Activated CD8-positive, alpha-beta T cell treated with anti-CD3 and anti-CD28 coated beads, Interleukin-2, amount 10 ng/mL, durations not matched to agents 7 days and 5 days (primary cell): ENCODE measurements at regions not wholly inside any gene's neighbourhood (a gene's known extent, or its start where the extent isn't known, plus 50 kb on each side); places are given as distances from the start of the nearest gene placed in this dataset.

Experiments
- ATAC-seq: fragments of 150-1000 bp; cut with Tn5 transposase; one replicate; pipeline ENCODE4 v1.10.0; 2021; ENCODE audit warnings: moderate library complexity
- CTCF ChIA-PET: fragments of 350-600 bp; sonication (Branson Sonifier 250); formaldehyde crosslinking; loops from one replicate; lab custom pipeline; 2021; ENCODE audit warnings: antibody characterized with exemption; lab: Charles Lee
- POLR2A ChIA-PET: fragments of 350-600 bp; sonication (Branson Sonifier 250); formaldehyde crosslinking; loops from one replicate; lab custom pipeline; 2021; ENCODE audit warnings: antibody characterized with exemption; lab: Charles Lee
- DNase-seq: peaks from one replicate; pipeline ENCODE4 v3.0.0-alpha.2; 2020
- H3K27ac Mint-ChIP-seq: one replicate; pipeline ENCODE4 v1.8.0; 2021; ENCODE audit warnings: mild to moderate bottlenecking, mixed read lengths
- H3K27me3 Mint-ChIP-seq: one replicate; pipeline ENCODE4 v1.8.0; 2021; ENCODE audit warnings: low read depth, mixed read lengths
- H3K36me3 Mint-ChIP-seq: one replicate; pipeline ENCODE4 v1.8.0; 2021; ENCODE audit warnings: low read depth, mixed read lengths
- H3K4me1 Mint-ChIP-seq: one replicate; pipeline ENCODE4 v1.8.0; 2021; ENCODE audit warnings: low read depth, mixed read lengths
- H3K4me3 Mint-ChIP-seq: one replicate; pipeline ENCODE4 v1.8.0; 2021; ENCODE audit warnings: mild to moderate bottlenecking, mixed read lengths
- H3K9me3 Mint-ChIP-seq: one replicate; pipeline ENCODE4 v1.8.0; 2022; ENCODE audit warnings: mixed read lengths; ENCODE audit not compliant: insufficient read depth

DNA sequence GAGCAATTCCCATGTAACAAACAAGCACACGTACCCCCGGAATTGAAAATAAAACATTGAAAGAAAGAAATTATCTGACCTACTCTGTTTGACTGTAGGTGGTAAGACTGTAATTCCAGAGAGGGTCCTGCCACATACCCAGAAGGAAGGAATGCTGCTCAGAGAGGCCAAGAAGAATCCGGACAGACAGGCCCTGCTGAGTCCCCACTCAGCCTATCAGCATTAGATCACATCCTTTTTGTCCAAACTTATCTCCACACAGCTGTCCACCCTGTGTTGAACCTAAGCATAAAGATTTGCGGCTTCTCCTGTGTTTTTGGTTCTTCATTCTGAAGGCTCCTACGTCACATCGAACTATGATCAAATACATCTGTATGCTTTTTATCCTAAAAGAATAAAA is 591.9 kb downstream of the QKI start:
- no peak overlapping the region for H3K27ac Mint-ChIP-seq
- no peaks in the 10 kb centered on the region for H3K9me3 Mint-ChIP-seq
- H3K36me3 Mint-ChIP-seq, result no peaks in the 10 kb centered on the region
- no peak overlapping the region for H3K4me3 Mint-ChIP-seq
- POLR2A ChIA-PET, result no interaction called here
- no peak for DNase-seq
- no peaks in the 10 kb centered on the region for H3K4me1 Mint-ChIP-seq
- CTCF ChIA-PET, result no interaction called here
- H3K27me3 Mint-ChIP-seq, result no peaks in the 10 kb centered on the region
- ATAC-seq, result no peak

DNA sequence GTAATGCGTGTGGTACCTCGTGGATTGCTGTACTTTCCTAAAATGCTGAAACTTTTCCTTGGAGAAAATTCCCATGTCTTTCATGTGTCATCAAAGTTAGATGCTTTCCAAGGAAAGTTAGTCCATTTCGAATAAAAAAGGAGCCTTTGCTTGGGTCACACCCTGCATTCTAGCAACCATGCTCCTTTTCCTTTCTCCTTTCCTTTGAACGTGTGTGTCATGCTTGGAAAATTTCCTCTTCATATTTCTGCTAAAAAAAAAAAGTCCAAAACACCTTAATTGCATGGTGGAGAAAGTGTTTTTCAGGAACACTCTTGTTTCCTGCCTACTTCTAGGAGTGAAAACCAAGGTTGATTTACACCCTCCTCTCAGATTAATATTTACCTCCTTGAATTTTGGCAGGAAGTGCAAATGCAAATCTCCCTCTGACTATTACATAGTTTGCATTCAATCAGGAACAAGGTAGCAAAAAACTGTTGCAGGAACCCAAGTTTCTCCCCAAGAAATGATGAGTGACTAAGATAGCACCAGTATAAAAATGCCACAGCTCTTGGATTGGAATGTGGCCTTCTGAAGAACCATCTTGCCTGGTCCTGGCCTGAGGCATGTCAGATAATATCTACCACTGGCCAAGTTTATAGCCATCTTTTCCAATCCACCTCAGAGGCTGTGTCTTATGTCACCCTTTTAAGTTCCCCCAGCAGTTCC is 590.6 kb downstream of the QKI start:
- no peaks in the 10 kb centered on the region for H3K36me3 Mint-ChIP-seq
- no peak overlapping the region for H3K27ac Mint-ChIP-seq
- H3K4me3 Mint-ChIP-seq, result no peak overlapping the region
- no peaks in the 10 kb centered on the region for H3K9me3 Mint-ChIP-seq
- no peak for DNase-seq
- ChIA-PET POLR2A (no interaction called here), CTCF (no interaction called here)
- no peaks in the 10 kb centered on the region for H3K27me3 Mint-ChIP-seq
- H3K4me1 Mint-ChIP-seq, result no peaks in the 10 kb centered on the region
- ATAC-seq, result no peak

DNA sequence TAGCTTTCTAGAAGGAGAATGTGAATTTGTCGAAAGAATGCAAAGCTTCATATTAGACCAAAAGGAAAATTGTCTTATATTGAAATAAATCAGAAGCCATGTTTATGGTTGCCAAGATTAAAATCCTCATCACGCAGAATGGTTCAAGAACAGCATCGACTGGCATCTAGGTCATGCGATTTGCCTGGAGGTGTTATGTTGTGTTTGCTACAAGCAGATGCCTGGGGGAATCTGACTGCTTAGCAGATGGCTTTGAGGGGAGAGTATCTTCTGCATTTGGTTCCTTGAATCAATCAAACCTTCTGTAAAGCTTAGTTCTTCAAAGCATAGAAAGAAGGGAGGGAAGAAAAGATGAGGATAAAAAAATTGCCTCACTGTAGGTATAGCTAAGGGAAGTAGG is 585.8 kb downstream of the QKI start:
- no peaks in the 10 kb centered on the region for H3K4me1 Mint-ChIP-seq
- CTCF ChIA-PET, result no interaction called here
- POLR2A ChIA-PET, result no interaction called here
- ATAC-seq (no peak), DNase-seq (no peak)
- no peak overlapping the region for H3K27ac Mint-ChIP-seq
- H3K4me3 Mint-ChIP-seq, result no peak overlapping the region
- no peaks in the 10 kb centered on the region for H3K27me3 Mint-ChIP-seq
- H3K36me3 Mint-ChIP-seq, result no peaks in the 10 kb centered on the region
- H3K9me3 Mint-ChIP-seq, result no peaks in the 10 kb centered on the region

DNA sequence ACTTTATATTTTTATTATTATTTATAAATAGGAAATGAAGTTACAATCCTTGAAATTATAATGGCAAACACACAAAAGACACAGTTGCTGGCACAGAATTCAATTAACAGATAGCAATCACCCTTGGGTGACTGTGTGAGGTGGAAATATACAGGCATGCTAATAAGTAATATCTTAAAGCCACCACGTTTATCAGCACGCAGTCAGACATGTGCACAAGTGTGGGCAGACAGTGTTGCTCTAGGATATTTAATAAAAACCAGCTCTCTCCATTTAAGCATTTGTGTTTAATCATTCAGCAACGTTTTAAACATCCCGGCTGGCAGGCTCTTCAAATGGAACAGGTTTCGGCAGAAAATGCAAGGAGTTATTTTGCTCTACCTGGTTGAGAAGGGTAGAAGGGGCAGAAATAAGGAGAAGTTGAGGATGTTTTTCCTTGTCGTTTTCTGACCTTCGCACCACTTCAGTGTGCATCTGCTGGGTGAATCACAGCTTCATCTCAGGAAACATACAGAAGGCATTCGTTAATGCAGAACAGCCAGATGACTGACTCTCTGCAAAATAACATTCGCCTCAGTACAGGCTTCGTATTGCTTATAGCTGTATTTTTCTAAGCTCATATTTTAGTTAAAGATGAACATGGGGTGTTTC is 585.1 kb downstream of the QKI start:
- no peak overlapping the region for H3K4me3 Mint-ChIP-seq

DNA sequence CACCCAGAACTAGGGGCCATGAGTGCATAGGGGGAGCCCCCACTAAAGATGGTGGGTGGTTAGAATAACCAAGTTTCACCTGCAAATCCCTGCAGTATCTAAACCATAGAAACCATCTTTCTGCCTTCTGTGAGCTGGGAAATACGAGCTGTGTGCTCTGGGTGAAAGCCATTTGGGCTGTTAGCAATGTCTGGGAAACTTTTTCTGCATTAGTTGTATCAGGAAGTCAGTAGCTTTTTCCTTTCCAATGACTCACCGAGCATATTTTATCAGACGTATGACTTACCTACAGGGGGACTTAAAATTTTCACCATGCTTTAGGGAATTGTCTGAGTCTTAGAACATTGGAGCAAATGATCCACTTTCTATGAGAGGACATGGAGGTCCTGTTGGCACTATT is 584.0 kb downstream of the QKI start:
- no peak overlapping the region for H3K27ac Mint-ChIP-seq
- no peaks in the 10 kb centered on the region for H3K36me3 Mint-ChIP-seq
- ChIA-PET CTCF (no interaction called here), POLR2A (no interaction called here)
- no peaks in the 10 kb centered on the region for H3K4me1 Mint-ChIP-seq
- H3K9me3 Mint-ChIP-seq, result no peaks in the 10 kb centered on the region
- ATAC-seq (no peak), DNase-seq (no peak)
- H3K27me3 Mint-ChIP-seq, result no peaks in the 10 kb centered on the region
- no peak overlapping the region for H3K4me3 Mint-ChIP-seq

More for the DNA sequence above, 585.1 kb downstream of the QKI start:
- Mint-ChIP-seq H3K36me3 (no peaks in the 10 kb centered on the region), H3K27me3 (no peaks in the 10 kb centered on the region), H3K9me3 (no peaks in the 10 kb centered on the region), H3K4me1 (no peaks in the 10 kb centered on the region), H3K27ac (no peak overlapping the region)
- ATAC-seq (no peak), DNase-seq (no peak)
- CTCF ChIA-PET, result no interaction called here
- POLR2A ChIA-PET, result no interaction called here

DNA sequence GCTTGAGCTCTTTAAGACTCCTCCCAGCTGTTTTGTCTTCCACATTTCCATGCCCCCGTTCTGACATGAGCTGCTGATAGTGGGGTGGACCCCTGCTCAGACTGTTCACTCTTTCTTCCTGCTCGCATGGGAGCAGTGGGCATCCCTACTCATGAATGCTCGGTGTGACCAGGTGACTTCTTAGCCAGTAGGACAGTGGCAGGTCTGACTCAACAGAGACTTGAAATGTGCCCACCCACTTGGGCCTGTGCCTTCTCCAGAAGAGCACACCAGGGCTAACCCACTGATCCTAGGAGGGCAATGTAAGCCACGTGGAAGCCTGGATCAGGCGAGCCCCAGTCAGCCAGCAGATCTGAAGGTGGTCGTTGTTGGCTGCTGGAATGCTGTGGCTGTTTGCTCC is 582.0 kb downstream of the QKI start:
- Mint-ChIP-seq H3K27me3 (no peaks in the 10 kb centered on the region), H3K9me3 (no peaks in the 10 kb centered on the region), H3K27ac (no peak overlapping the region), H3K4me3 (no peak overlapping the region), H3K36me3 (no peaks in the 10 kb centered on the region), H3K4me1 (no peaks in the 10 kb centered on the region)
- ChIA-PET CTCF (no interaction called here), POLR2A (no interaction called here)
- ATAC-seq (no peak), DNase-seq (no peak)

DNA sequence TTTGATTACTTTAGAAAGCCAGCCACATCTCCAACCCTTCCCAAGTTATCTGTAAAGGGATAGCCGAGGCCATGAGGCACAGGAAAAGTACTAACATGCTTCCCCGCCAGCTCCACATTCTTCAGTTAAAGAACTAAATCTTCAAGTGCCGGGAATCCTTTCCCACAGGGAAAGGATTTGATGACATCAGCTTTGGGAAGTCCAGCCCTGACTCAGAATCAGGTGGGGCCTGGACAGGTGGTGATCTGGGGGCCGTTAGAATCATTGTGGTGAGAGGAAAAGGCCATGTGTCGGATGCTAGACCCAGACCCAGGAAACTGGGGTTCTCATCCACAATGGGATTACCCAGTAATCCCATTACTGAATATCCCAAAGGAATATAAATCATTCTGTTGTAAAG is 580.0 kb downstream of the QKI start:
- CTCF ChIA-PET, result no interaction called here
- ATAC-seq, result no peak
- no peaks in the 10 kb centered on the region for H3K9me3 Mint-ChIP-seq
- no peak overlapping the region for H3K4me3 Mint-ChIP-seq
- H3K36me3 Mint-ChIP-seq, result no peaks in the 10 kb centered on the region
- no peak overlapping the region for H3K27ac Mint-ChIP-seq
- DNase-seq, result no peak
- no peaks in the 10 kb centered on the region for H3K4me1 Mint-ChIP-seq
- POLR2A ChIA-PET, result no interaction called here
- no peaks in the 10 kb centered on the region for H3K27me3 Mint-ChIP-seq

DNA sequence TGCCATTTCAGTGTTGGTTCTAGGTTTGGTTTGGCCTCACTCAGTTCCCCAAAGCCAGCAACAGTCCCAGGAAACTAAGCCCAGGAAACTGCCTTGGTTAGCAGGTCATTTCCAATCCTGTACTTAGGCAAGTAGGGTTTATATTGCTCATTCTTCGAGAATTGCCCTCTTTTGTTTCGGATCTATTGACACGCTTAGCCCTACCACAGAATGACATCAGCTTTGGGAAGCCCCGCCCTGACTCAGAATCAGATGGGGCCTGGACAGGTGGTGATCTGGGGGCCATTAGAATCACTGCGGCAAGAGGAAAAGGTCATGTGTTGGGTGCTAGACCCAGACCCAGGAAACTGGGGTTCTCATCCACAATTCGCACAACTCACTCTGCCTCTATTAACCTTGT is 578.2 kb downstream of the QKI start:
- CTCF ChIA-PET, result no interaction called here
- no peak for ATAC-seq

DNA sequence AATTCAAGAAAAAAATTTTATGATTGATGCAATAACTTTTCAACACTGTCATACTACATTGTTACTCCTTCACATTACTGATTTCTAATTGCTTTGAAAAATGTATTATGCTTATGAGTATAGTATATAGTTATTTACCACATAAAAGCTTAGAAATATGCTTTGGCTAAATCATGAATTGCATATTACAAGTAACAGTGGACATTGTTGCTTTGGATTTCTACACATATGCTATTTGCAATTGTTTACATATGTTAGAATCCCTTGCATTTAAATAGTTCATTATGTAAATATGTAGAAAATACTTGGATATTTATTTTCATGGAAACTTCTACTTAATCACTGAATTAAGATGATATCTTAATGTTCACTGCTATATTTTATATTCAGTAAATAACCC is 577.5 kb downstream of the QKI start:
- no peaks in the 10 kb centered on the region for H3K36me3 Mint-ChIP-seq
- ChIA-PET CTCF (no interaction called here), POLR2A (no interaction called here)
- H3K9me3 Mint-ChIP-seq, result no peaks in the 10 kb centered on the region
- no peaks in the 10 kb centered on the region for H3K27me3 Mint-ChIP-seq
- H3K27ac Mint-ChIP-seq, result no peak overlapping the region
- ATAC-seq, result no peak
- no peak for DNase-seq
- no peak overlapping the region for H3K4me3 Mint-ChIP-seq
- no peaks in the 10 kb centered on the region for H3K4me1 Mint-ChIP-seq

More for the DNA sequence above, 578.2 kb downstream of the QKI start:
- H3K27me3 Mint-ChIP-seq, result no peaks in the 10 kb centered on the region
- H3K9me3 Mint-ChIP-seq, result no peaks in the 10 kb centered on the region
- H3K36me3 Mint-ChIP-seq, result no peaks in the 10 kb centered on the region
- H3K27ac Mint-ChIP-seq, result no peak overlapping the region
- no peak for DNase-seq
- no peaks in the 10 kb centered on the region for H3K4me1 Mint-ChIP-seq
- POLR2A ChIA-PET, result no interaction called here
- H3K4me3 Mint-ChIP-seq, result no peak overlapping the region

DNA sequence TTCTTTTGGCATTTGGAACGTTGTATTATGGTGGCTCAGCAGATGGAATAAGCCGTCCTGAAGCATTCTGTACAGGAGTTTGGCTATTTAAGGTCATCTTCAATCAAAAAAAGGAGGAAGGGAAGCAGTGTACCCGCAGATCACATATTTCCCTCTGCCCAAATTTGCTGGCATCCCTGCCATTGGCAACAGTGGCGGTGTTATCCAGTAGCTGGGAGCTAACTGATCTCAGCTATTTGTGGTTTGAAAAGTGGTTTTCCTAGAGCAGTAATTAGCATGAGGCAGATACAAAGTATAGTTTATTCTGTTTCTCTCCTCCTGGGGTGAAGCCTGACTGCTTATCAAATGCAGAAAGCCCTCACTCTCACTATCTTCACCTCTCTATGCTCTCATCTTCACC is 576.8 kb downstream of the QKI start:
- ChIA-PET CTCF (no interaction called here), POLR2A (no interaction called here)
- Mint-ChIP-seq H3K27me3 (no peaks in the 10 kb centered on the region), H3K4me1 (no peaks in the 10 kb centered on the region), H3K36me3 (no peaks in the 10 kb centered on the region), H3K4me3 (no peak overlapping the region), H3K27ac (no peak overlapping the region), H3K9me3 (no peaks in the 10 kb centered on the region)
- DNase-seq (no peak), ATAC-seq (no peak)

DNA sequence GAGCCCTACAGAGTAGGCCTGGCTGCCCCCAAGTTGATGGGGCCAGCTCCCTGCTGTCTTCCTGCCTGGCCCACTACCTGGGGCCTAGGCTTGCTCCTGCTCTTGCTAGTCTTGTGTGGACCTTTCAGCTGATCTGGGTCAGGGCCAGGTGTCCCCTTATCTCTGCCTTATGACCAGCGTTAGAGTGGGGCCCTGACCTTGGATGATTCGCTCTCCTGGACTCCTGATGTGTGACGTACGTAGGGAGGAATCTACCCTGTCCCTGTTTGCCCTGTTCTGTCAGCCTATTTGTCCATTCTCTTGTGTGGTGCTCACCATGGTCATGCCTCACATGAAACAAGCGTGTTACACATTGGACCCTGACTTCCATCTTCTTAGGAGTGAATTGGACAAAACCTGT is 571.8 kb downstream of the QKI start:
- POLR2A ChIA-PET, result no interaction called here

DNA sequence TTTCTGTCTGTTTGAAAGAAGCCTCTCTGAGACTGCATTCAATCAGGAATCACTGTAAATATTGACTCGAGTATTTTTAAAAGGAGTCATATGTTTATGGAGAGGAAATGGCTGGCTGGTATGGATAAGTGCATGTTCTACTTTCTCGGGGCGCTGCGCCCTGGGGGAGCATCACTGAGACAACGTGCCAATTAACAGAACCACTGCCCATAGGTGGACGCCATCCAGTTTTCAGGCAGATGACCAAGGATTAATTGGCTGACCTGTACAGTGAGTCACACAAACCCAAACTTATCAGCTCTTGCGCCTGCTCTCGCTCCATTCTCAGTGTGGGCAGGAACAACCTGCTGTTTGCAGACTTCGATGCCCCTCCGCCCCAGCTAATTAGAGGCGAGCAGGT is 571.2 kb downstream of the QKI start:
- ChIA-PET CTCF (no interaction called here), POLR2A (no interaction called here)
- no peak for DNase-seq
- Mint-ChIP-seq H3K4me3 (no peak overlapping the region), H3K27ac (no peak overlapping the region), H3K27me3 (no peaks in the 10 kb centered on the region), H3K4me1 (peaks cover 6% of the 10 kb centered on the region), H3K9me3 (no peaks in the 10 kb centered on the region), H3K36me3 (no peaks in the 10 kb centered on the region)
- ATAC-seq, result no peak

More for the DNA sequence above, 571.8 kb downstream of the QKI start:
- no peaks in the 10 kb centered on the region for H3K27me3 Mint-ChIP-seq
- no peak overlapping the region for H3K27ac Mint-ChIP-seq
- CTCF ChIA-PET, result no interaction called here
- DNase-seq, result no peak
- H3K9me3 Mint-ChIP-seq, result no peaks in the 10 kb centered on the region
- no peaks in the 10 kb centered on the region for H3K36me3 Mint-ChIP-seq
- peaks cover 6% of the 10 kb centered on the region for H3K4me1 Mint-ChIP-seq
- ATAC-seq, result no peak
- H3K4me3 Mint-ChIP-seq, result no peak overlapping the region

DNA sequence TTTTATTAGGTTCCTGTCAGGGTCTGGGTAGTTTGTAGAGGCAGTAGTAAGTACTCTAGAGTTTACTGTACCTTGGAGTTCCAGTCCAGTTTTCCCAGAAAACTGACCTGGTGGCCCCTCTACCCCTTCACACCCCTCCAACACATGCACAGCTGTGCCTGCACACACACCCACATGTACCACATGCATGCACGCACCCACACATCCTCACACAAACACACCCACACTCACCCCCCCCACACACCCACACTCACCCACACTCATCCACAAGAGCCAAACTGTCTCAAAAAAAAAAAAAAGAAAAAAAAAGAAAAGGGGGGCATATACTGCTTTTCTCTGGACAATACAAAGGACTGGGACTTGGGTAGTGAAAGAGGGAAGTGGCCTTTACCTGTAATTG is 570.5 kb downstream of the QKI start:
- Mint-ChIP-seq H3K4me1 (peaks cover 6% of the 10 kb centered on the region), H3K4me3 (no peak overlapping the region), H3K9me3 (no peaks in the 10 kb centered on the region), H3K27me3 (no peaks in the 10 kb centered on the region), H3K27ac (no peak overlapping the region), H3K36me3 (no peaks in the 10 kb centered on the region)
- POLR2A ChIA-PET, result no interaction called here
- CTCF ChIA-PET, result no interaction called here
- no peak for ATAC-seq
- DNase-seq, result no peak
